T-helper 1 cell treated with Interleukin-12 subunit alpha and Interleukin-12 subunit beta and Interleukin-4 antibody, amounts not matched to agents 30 ng/mL and 1 ng/mL, for 36 hours (primary cell): ENCODE measurements at regions not wholly inside any gene's neighbourhood (a gene's known extent, or its start where the extent isn't known, plus 50 kb on each side); places are given as distances from the start of the nearest gene placed in this dataset.
"Not testable (repeated sequence)": the region's sequence is repeated elsewhere in the genome, so short reads cannot be mapped to it uniquely, and the experiment has no call there.

Source experiments
- intact Hi-C: fragments of 100-400 bp; cut with micrococcal nuclease; formaldehyde crosslinking; loops from one replicate; pipeline ENCODE4 v1.15.1; 2024

GRCh38 chr12:125549836-125550235 lies 484.6 kb downstream of the AACS start:
- intact Hi-C loops = no loop called here

- intact Hi-C loops = no loop called here
Measured at GRCh38 chr12:125552295-125552694, 487.1 kb downstream of the AACS start.

- intact Hi-C loops = not testable (repeated sequence)
Measured at GRCh38 chr12:125561008-125561407, 495.8 kb downstream of the AACS start.

- intact Hi-C loops = no loop called here
Measured at GRCh38 chr12:125564753-125565152, 499.5 kb downstream of the AACS start.

- intact Hi-C loops = no loop called here
Measured at GRCh38 chr12:125567581-125567980, 502.3 kb downstream of the AACS start.

- intact Hi-C loops = no loop called here
Measured at GRCh38 chr12:125568306-125568705, 503.1 kb downstream of the AACS start.

GRCh38 chr12:125573271-125573670 lies 508.0 kb downstream of the AACS start:
- intact Hi-C loops = no loop called here

GRCh38 chr12:125577334-125577733 lies 512.1 kb downstream of the AACS start:
- intact Hi-C loops = no loop called here

GRCh38 chr12:125579916-125580315 lies 514.7 kb downstream of the AACS start:
- intact Hi-C loops = no loop called here

GRCh38 chr12:125583071-125583470 lies 517.8 kb downstream of the AACS start:
- intact Hi-C loops = no loop called here

GRCh38 chr12:125586441-125586840 lies 521.2 kb downstream of the AACS start:
- intact Hi-C loops = no loop called here

- intact Hi-C loops = no loop called here
Measured at GRCh38 chr12:125593269-125593668, 528.0 kb downstream of the AACS start.

GRCh38 chr12:125604976-125605375 lies 539.7 kb downstream of the AACS start:
- intact Hi-C loops = no loop called here

- intact Hi-C loops = no loop called here
Measured at GRCh38 chr12:125606312-125606711, 541.1 kb downstream of the AACS start.

GRCh38 chr12:125610292-125610691 lies 545.1 kb downstream of the AACS start:
- intact Hi-C loops = no loop called here

GRCh38 chr12:125610971-125611370 lies 545.7 kb downstream of the AACS start:
- intact Hi-C loops = no loop called here

- intact Hi-C loops = no loop called here
Measured at GRCh38 chr12:125614058-125614457, 548.8 kb downstream of the AACS start.

- intact Hi-C loops = no loop called here
Measured at GRCh38 chr12:125619723-125620122, 554.5 kb downstream of the AACS start.

GRCh38 chr12:125633686-125634085 lies 568.5 kb downstream of the AACS start:
- intact Hi-C loops = no loop called here

GRCh38 chr12:125634813-125635212 lies 569.6 kb downstream of the AACS start:
- intact Hi-C loops = no loop called here

GRCh38 chr12:125639826-125640225 lies 574.6 kb downstream of the AACS start:
- intact Hi-C loops = no loop called here

GRCh38 chr12:125643055-125643454 lies 577.8 kb downstream of the AACS start:
- intact Hi-C loops = no loop called here

- intact Hi-C loops = no loop called here
Measured at GRCh38 chr12:125645724-125646123, 580.5 kb downstream of the AACS start.

GRCh38 chr12:125650587-125650986 lies 585.4 kb downstream of the AACS start:
- intact Hi-C loops = no loop called here
